Spleen (tissue), 7 donors: ENCODE measurements at regions not wholly inside any gene's neighbourhood (a gene's known extent, or its start where the extent isn't known, plus 50 kb on each side); places are given as distances from the start of the nearest gene placed in this dataset.
A peak's percentile ranks its signal among the peaks of the same experiment; 100 is the strongest.

ENCODE experiments used
- POLR2A ChIP-seq, 3 donors: fragments of 450-650 bp; IDR thresholded peaks; one replicate each; pipeline ENCODE4 v1.5.1; 2017; ENCODE audit warnings: antibody characterized with exemption in 3 of 3, mild to moderate bottlenecking in 1 of 3
- POLR2AphosphoS5 ChIP-seq, 3 donors: sonication (generic); formaldehyde crosslinking; IDR thresholded peaks; one replicate each; pipeline ENCODE4 v1.5.1; 2017; ENCODE audit warnings: antibody characterized with exemption in 3 of 3
- TF ChIP-seq, protein P1 (sequence below), 11 experiments: fragments of 200-600 bp in 7 of 11; fragments of 450-650 bp in 4 of 11; sonication (generic) in 4 of 11; IDR thresholded peaks in 8 of 11; conservative IDR thresholded peaks in 3 of 11; 1 replicate in 7 of 11; 2 replicates in 4 of 11; pipeline versions ENCODE4 v1.4.0 to v1.8.0; 2016 to 2021; ENCODE audit warnings: antibody characterized with exemption in 11 of 11, inconsistent platforms in 4 of 11, mild to moderate bottlenecking in 1 of 11
- donor health status: DM: no; HTN: no; CAD: no; lungs with moderate emphysema.
- donor health status: DM: no; HTN: no; CAD: no.
- donor health status: DM: no; HTN: no; CAD: no.

DNA sequence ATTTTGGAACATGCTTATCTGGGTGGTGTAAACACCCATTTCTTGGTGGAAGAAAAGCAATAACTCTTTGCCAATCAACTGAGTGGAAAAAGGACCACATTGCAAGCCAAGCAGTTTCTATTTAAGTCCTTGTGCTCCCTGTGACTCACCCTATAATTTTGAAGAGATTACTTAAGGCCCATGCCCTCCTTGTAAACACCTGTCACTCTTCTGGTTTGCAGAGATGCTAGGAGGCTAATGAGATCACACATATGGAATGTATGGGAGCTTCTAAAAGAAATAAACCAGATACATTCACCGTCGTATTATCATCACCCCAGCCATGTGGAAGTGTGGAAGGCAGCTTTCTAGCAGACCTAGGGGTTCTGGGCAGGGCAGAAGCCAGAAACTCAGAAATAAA is 337.1 kb downstream of the GADD45G start:
- TF ChIP-seq, protein P1, sequence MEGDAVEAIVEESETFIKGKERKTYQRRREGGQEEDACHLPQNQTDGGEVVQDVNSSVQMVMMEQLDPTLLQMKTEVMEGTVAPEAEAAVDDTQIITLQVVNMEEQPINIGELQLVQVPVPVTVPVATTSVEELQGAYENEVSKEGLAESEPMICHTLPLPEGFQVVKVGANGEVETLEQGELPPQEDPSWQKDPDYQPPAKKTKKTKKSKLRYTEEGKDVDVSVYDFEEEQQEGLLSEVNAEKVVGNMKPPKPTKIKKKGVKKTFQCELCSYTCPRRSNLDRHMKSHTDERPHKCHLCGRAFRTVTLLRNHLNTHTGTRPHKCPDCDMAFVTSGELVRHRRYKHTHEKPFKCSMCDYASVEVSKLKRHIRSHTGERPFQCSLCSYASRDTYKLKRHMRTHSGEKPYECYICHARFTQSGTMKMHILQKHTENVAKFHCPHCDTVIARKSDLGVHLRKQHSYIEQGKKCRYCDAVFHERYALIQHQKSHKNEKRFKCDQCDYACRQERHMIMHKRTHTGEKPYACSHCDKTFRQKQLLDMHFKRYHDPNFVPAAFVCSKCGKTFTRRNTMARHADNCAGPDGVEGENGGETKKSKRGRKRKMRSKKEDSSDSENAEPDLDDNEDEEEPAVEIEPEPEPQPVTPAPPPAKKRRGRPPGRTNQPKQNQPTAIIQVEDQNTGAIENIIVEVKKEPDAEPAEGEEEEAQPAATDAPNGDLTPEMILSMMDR (IDR thresholded peaks at IDR 0.05 in 8 of 11, conservative IDR thresholded peaks at IDR 0.05 in 3 of 11), result no peak
- TF ChIP-seq POLR2AphosphoS5 (IDR thresholded peaks at IDR 0.05) (peak in 1 of 3 donors; percentile 41), POLR2A (IDR thresholded peaks at IDR 0.05) (no peak)
